ENCODE measurements at regions not wholly inside any gene's neighbourhood (a gene's known extent, or its start where the extent isn't known, plus 50 kb on each side); places are given as distances from the start of the nearest gene placed in this dataset.

- intact Hi-C loops (cut with DNase I, micrococcal nuclease) = no loop called here
- ATAC-seq (no peak), DNase-seq (no peak)
Measured at GRCh38 chr12:93060666-93061472, 131.8 kb upstream of the EEA1 start.

- peak; percentile 60 for ATAC-seq
- intact Hi-C loops (cut with DNase I, micrococcal nuclease) = no loop called here
Measured at GRCh38 chr12:93061473-93062419, 132.7 kb upstream of the EEA1 start.

GRCh38 chr12:93065896-93066295 lies 136.8 kb upstream of the EEA1 start:
- DNase-seq (no peak), ATAC-seq (no peak)
- intact Hi-C loops (cut with DNase I, micrococcal nuclease) = no loop called here

More at GRCh38 chr12:93061473-93062419, 132.7 kb upstream of the EEA1 start:
- DNase-seq = peak in 1 of 2 donors; percentile 6

GRCh38 chr12:93072340-93072739 lies 143.2 kb upstream of the EEA1 start:
- ATAC-seq (no peak), DNase-seq (no peak)
- intact Hi-C loops (cut with DNase I, micrococcal nuclease) = no loop called here

GRCh38 chr12:93073324-93073723 lies 144.2 kb upstream of the EEA1 start:
- DNase-seq (no peak), ATAC-seq (no peak)
- intact Hi-C loops (cut with DNase I, micrococcal nuclease) = no loop called here

- intact Hi-C loops (cut with DNase I, micrococcal nuclease) = no loop called here
- ATAC-seq = no peak
- no peak for DNase-seq
Measured at GRCh38 chr12:93078059-93078458, 149.0 kb upstream of the EEA1 start.

- no peak for ATAC-seq
- intact Hi-C loops (cut with DNase I, micrococcal nuclease) = no loop called here
Measured at GRCh38 chr12:93078577-93078976, 149.5 kb upstream of the EEA1 start.

GRCh38 chr12:93079271-93079670 lies 150.2 kb upstream of the EEA1 start:
- intact Hi-C loops (cut with DNase I, micrococcal nuclease) = no loop called here

More at GRCh38 chr12:93078577-93078976, 149.5 kb upstream of the EEA1 start:
- DNase-seq = no peak

GRCh38 chr12:93079976-93080375 lies 150.9 kb upstream of the EEA1 start:
- no peak for DNase-seq
- ATAC-seq = no peak
- intact Hi-C loops (cut with DNase I, micrococcal nuclease) = no loop called here

More at GRCh38 chr12:93079271-93079670, 150.2 kb upstream of the EEA1 start:
- DNase-seq = no peak
- ATAC-seq = no peak

GRCh38 chr12:93080452-93080851 lies 151.4 kb upstream of the EEA1 start:
- DNase-seq (no peak), ATAC-seq (no peak)
- intact Hi-C loops (cut with DNase I, micrococcal nuclease) = no loop called here

- DNase-seq = no peak
- intact Hi-C loops (cut with DNase I, micrococcal nuclease) = no loop called here
- no peak for ATAC-seq
Measured at GRCh38 chr12:93080994-93081809, 152.1 kb upstream of the EEA1 start.

GRCh38 chr12:93081810-93082165 lies 152.7 kb upstream of the EEA1 start:
- no peak for DNase-seq

GRCh38 chr12:93085383-93086287 lies 156.5 kb upstream of the EEA1 start:
- intact Hi-C loops (cut with DNase I, micrococcal nuclease) = no loop called here
- no peak for DNase-seq
- no peak for ATAC-seq

More at GRCh38 chr12:93081810-93082165, 152.7 kb upstream of the EEA1 start:
- intact Hi-C loops (cut with DNase I, micrococcal nuclease) = no loop called here
- ATAC-seq = no peak

GRCh38 chr12:93086288-93086727 lies 157.2 kb upstream of the EEA1 start:
- no peak for ATAC-seq

GRCh38 chr12:93087840-93088610 lies 158.9 kb upstream of the EEA1 start:
- intact Hi-C loops (cut with DNase I, micrococcal nuclease) = no loop called here
- ATAC-seq (no peak), DNase-seq (no peak)

More at GRCh38 chr12:93086288-93086727, 157.2 kb upstream of the EEA1 start:
- intact Hi-C loops (cut with DNase I, micrococcal nuclease) = no loop called here
- no peak for DNase-seq

- intact Hi-C loops (cut with DNase I, micrococcal nuclease) = loop anchor here in 1 of 2 donors (10.0 kb wide), 1 partner anchor 285 kb away; the partner anchor contains the start of gene NUDT4
- DNase-seq = peak in 1 of 2 donors; percentile 44
- peak; percentile 94 for ATAC-seq
Measured at GRCh38 chr12:93089805-93090569, 160.9 kb upstream of the EEA1 start.
